ENCODE measurements at regions not wholly inside any gene's neighbourhood (a gene's known extent, or its start where the extent isn't known, plus 50 kb on each side); places are given as distances from the start of the nearest gene placed in this dataset.

- Histone ChIP-seq H3K9me3 (ENCODE audit: low read depth) (no peaks in the 10 kb centered on the region), H3K27me3 (replicated peaks; ENCODE audit: insufficient read depth) (no peaks in the 10 kb centered on the region), H3F3A (ENCODE audit: insufficient read depth) (no peaks in the 10 kb centered on the region), H3K4me1 (ENCODE audit: insufficient read depth) (no peaks in the 10 kb centered on the region), H3K79me2 (ENCODE audit: insufficient read depth) (no peaks in the 10 kb centered on the region), H3K27ac (no peak overlapping the region), H3K4me2 (ENCODE audit: unreplicated experiment) (no peak overlapping the region), H3K9me2 (ENCODE audit: insufficient read depth) (no peaks in the 10 kb centered on the region), H3K9ac (no peak overlapping the region), H3K4me3 (no peak overlapping the region), H3K36me3 (ENCODE audit: low read depth) (no peaks in the 10 kb centered on the region), H2AFZ (no peak overlapping the region), H4K20me1 (ENCODE audit: insufficient read depth) (no peaks in the 10 kb centered on the region)
- in situ Hi-C loops (cut with MboI): no loop called here
- peak; percentile 58 for DNase-seq
- no peak for TF ChIP-seq EZH2phosphoT487 (IDR thresholded peaks at IDR 0.05; ENCODE audit: insufficient read depth, low read depth)
- TF ChIP-seq EZH2 (IDR thresholded peaks at IDR 0.05; ENCODE audit: insufficient read depth, poor library complexity, severe bottlenecking): no peak
- 25 to 28% methylated on average over 3 of the region's 3 CpGs for WGBS, 2 experiments (ENCODE audit: low coverage in 1 of 2, low lambda C conversion rate in 2 of 2, missing lambda C conversion rate in 2 of 2)
These were observed 182.7 kb downstream of the SMC2 start for GRCh38 chr9:104276709-104277245.

- no peak overlapping the region for H3K27ac ChIP-seq
- no peak for DNase-seq
- no peak overlapping the region for H3K9ac ChIP-seq
- no peaks in the 10 kb centered on the region for H3K79me2 ChIP-seq (ENCODE audit: insufficient read depth)
- no peak for TF ChIP-seq EZH2phosphoT487 (IDR thresholded peaks at IDR 0.05; ENCODE audit: insufficient read depth, low read depth)
- no peak for TF ChIP-seq EZH2 (IDR thresholded peaks at IDR 0.05; ENCODE audit: insufficient read depth, poor library complexity, severe bottlenecking)
- H3K27me3 ChIP-seq (replicated peaks; ENCODE audit: insufficient read depth): no peaks in the 10 kb centered on the region
- H3K9me2 ChIP-seq (ENCODE audit: insufficient read depth): no peaks in the 10 kb centered on the region
- H3F3A ChIP-seq (ENCODE audit: insufficient read depth): no peaks in the 10 kb centered on the region
- no peaks in the 10 kb centered on the region for H3K36me3 ChIP-seq (ENCODE audit: low read depth)
- no peaks in the 10 kb centered on the region for H3K4me1 ChIP-seq (ENCODE audit: insufficient read depth)
- H2AFZ ChIP-seq: no peak overlapping the region
- no peak overlapping the region for H3K4me2 ChIP-seq (ENCODE audit: unreplicated experiment)
- in situ Hi-C loops (cut with MboI): no loop called here
- 10 to 16% methylated on average over 2 of the region's 2 CpGs for WGBS, 2 experiments (ENCODE audit: low coverage in 1 of 2, low lambda C conversion rate in 2 of 2, missing lambda C conversion rate in 2 of 2)
- H3K9me3 ChIP-seq (ENCODE audit: low read depth): no peaks in the 10 kb centered on the region
- H4K20me1 ChIP-seq (ENCODE audit: insufficient read depth): no peaks in the 10 kb centered on the region
- no peak overlapping the region for H3K4me3 ChIP-seq
These were observed 184.9 kb downstream of the SMC2 start for GRCh38 chr9:104278929-104279496.

GRCh38 chr9:104279535-104280177 lies 185.5 kb downstream of the SMC2 start:
- no peaks in the 10 kb centered on the region for H3F3A ChIP-seq (ENCODE audit: insufficient read depth)
- DNase-seq: peak; percentile 34
- H3K27me3 ChIP-seq (replicated peaks; ENCODE audit: insufficient read depth): no peaks in the 10 kb centered on the region
- no peaks in the 10 kb centered on the region for H3K4me1 ChIP-seq (ENCODE audit: insufficient read depth)
- no peaks in the 10 kb centered on the region for H3K79me2 ChIP-seq (ENCODE audit: insufficient read depth)
- H3K27ac ChIP-seq: no peak overlapping the region
- H3K4me2 ChIP-seq (ENCODE audit: unreplicated experiment): no peak overlapping the region
- H3K9me2 ChIP-seq (ENCODE audit: insufficient read depth): no peaks in the 10 kb centered on the region
- H3K9me3 ChIP-seq (ENCODE audit: low read depth): no peaks in the 10 kb centered on the region
- H3K4me3 ChIP-seq: no peak overlapping the region
- no peak overlapping the region for H3K9ac ChIP-seq
- no peaks in the 10 kb centered on the region for H3K36me3 ChIP-seq (ENCODE audit: low read depth)
- WGBS, 2 experiments (ENCODE audit: low coverage in 1 of 2, low lambda C conversion rate in 2 of 2, missing lambda C conversion rate in 2 of 2): 0 to 6% methylated on average over 2 of the region's 2 CpGs
- in situ Hi-C loops (cut with MboI): no loop called here
- no peak for TF ChIP-seq EZH2 (IDR thresholded peaks at IDR 0.05; ENCODE audit: insufficient read depth, poor library complexity, severe bottlenecking)
- TF ChIP-seq EZH2phosphoT487 (IDR thresholded peaks at IDR 0.05; ENCODE audit: insufficient read depth, low read depth): no peak
- H4K20me1 ChIP-seq (ENCODE audit: insufficient read depth): no peaks in the 10 kb centered on the region
- no peak overlapping the region for H2AFZ ChIP-seq

- DNase-seq: no peak
- TF ChIP-seq EZH2phosphoT487 (IDR thresholded peaks at IDR 0.05; ENCODE audit: insufficient read depth, low read depth) (no peak), EZH2 (IDR thresholded peaks at IDR 0.05; ENCODE audit: insufficient read depth, poor library complexity, severe bottlenecking) (no peak)
- H3K9ac ChIP-seq: no peak overlapping the region
- H3K9me2 ChIP-seq (ENCODE audit: insufficient read depth): no peaks in the 10 kb centered on the region
- H3K79me2 ChIP-seq (ENCODE audit: insufficient read depth): no peaks in the 10 kb centered on the region
- H3K27me3 ChIP-seq (replicated peaks; ENCODE audit: insufficient read depth): no peaks in the 10 kb centered on the region
- no peak overlapping the region for H3K4me2 ChIP-seq (ENCODE audit: unreplicated experiment)
- H2AFZ ChIP-seq: no peak overlapping the region
- no peak overlapping the region for H3K27ac ChIP-seq
- 71 to 72% methylated on average over 3 of the region's 3 CpGs for WGBS, 2 experiments (ENCODE audit: low coverage in 1 of 2, low lambda C conversion rate in 2 of 2, missing lambda C conversion rate in 2 of 2)
- no peaks in the 10 kb centered on the region for H4K20me1 ChIP-seq (ENCODE audit: insufficient read depth)
- H3K9me3 ChIP-seq (ENCODE audit: low read depth): no peaks in the 10 kb centered on the region
- H3F3A ChIP-seq (ENCODE audit: insufficient read depth): no peaks in the 10 kb centered on the region
- H3K4me3 ChIP-seq: no peak overlapping the region
- H3K36me3 ChIP-seq (ENCODE audit: low read depth): no peaks in the 10 kb centered on the region
- H3K4me1 ChIP-seq (ENCODE audit: insufficient read depth): no peaks in the 10 kb centered on the region
- in situ Hi-C loops (cut with MboI): no loop called here
These were observed 186.1 kb downstream of the SMC2 start for GRCh38 chr9:104280178-104280560.
